WTC11 (cell line): ENCODE measurements at regions not wholly inside any gene's neighbourhood (a gene's known extent, or its start where the extent isn't known, plus 50 kb on each side); places are given as distances from the start of the nearest gene placed in this dataset.

Experiments used
- ATAC-seq: fragments of 200-7000 bp; cut with Tn5 transposase; 2 replicates; pipeline ENCODE4 v1.10.0; 2021; ENCODE audit warnings: mild to moderate bottlenecking, moderate library complexity
- CTCF ChIA-PET: fragments of 300-600 bp; sonication (Branson Sonifier 250); formaldehyde crosslinking; loops from one replicate; lab custom pipeline; 2021; ENCODE audit warnings: antibody characterized with exemption; lab: Charles Lee
- POLR2A ChIA-PET: fragments of 350-600 bp; sonication (Branson Sonifier 250); formaldehyde crosslinking; loops from one replicate; lab custom pipeline; 2021; ENCODE audit warnings: antibody characterized with exemption; lab: Charles Lee
- DNase-seq: peaks from one replicate; pipeline ENCODE4 v3.0.0; 2021; ENCODE audit warnings: low spot score
- H3K27ac Mint-ChIP-seq: 2 replicates; pipeline ENCODE4 v1.8.0; 2021; ENCODE audit warnings: mixed read lengths
- H3K27me3 Mint-ChIP-seq: 2 replicates; pipeline ENCODE4 v1.8.0; 2021; ENCODE audit warnings: low read depth, mild to moderate bottlenecking, moderate library complexity, mixed read lengths
- H3K36me3 Mint-ChIP-seq: 2 replicates; pipeline ENCODE4 v1.8.0; 2021; ENCODE audit warnings: mixed read lengths
- H3K4me1 Mint-ChIP-seq: 2 replicates; pipeline ENCODE4 v1.8.0; 2022; ENCODE audit warnings: mixed read lengths
- H3K4me3 Mint-ChIP-seq: 2 replicates; pipeline ENCODE4 v1.8.0; 2021; ENCODE audit warnings: mild to moderate bottlenecking, moderate library complexity, mixed read lengths
- H3K9me3 Mint-ChIP-seq: 2 replicates; pipeline ENCODE4 v1.8.0; 2021; ENCODE audit warnings: mixed read lengths
- GRHL2 ChIP-seq: fragments of 250-450 bp; sonication (Bioruptor Pico); IDR thresholded peaks from 2 replicates; pipeline ENCODE4 v1.8.0; 2022; ENCODE audit warnings: mild to moderate bottlenecking, moderate library complexity; ENCODE audit not compliant: insufficient replicate concordance, severe bottlenecking
- PRRX2 ChIP-seq: fragments of 250-450 bp; sonication (Bioruptor Pico); IDR thresholded peaks from 2 replicates; pipeline ENCODE4 v1.8.0; 2021; ENCODE audit warnings: mild to moderate bottlenecking
- RELA ChIP-seq: sonication (generic); formaldehyde crosslinking; IDR thresholded peaks from 2 replicates; pipeline ENCODE4 v1.8.1; 2022; ENCODE audit warnings: missing genetic modification reagents, mild to moderate bottlenecking, borderline replicate concordance
- RORB ChIP-seq: fragments of 250-450 bp; sonication (Bioruptor Pico); IDR thresholded peaks from 2 replicates; pipeline ENCODE4 v1.9.0; 2021; ENCODE audit warnings: mild to moderate bottlenecking
- SOX15 ChIP-seq: fragments of 250-450 bp; sonication (Bioruptor Pico); IDR thresholded peaks from 2 replicates; pipeline ENCODE4 v1.9.0; 2021; ENCODE audit warnings: mild to moderate bottlenecking
- TCF7 ChIP-seq: sonication (generic); formaldehyde crosslinking; IDR thresholded peaks from 2 replicates; pipeline ENCODE4 v1.8.0; 2022; ENCODE audit warnings: mild to moderate bottlenecking, low read depth, missing genetic modification reagents, moderate library complexity
- ZNF138 ChIP-seq: sonication (generic); formaldehyde crosslinking; conservative IDR thresholded peaks from 2 replicates; pipeline ENCODE4 v1.8.1; 2022; ENCODE audit warnings: mild to moderate bottlenecking, moderate library complexity, missing genetic modification reagents
- ZNF396 ChIP-seq: fragments of 250-450 bp; sonication (Bioruptor Pico); IDR thresholded peaks from 2 replicates; pipeline ENCODE4 v1.8.0; 2021; ENCODE audit warnings: mild to moderate bottlenecking, moderate library complexity, borderline replicate concordance
- ZNF423 ChIP-seq: fragments of 250-450 bp; sonication (Bioruptor Pico); IDR thresholded peaks from 2 replicates; pipeline ENCODE4 v2.1.2; 2022; ENCODE audit warnings: mild to moderate bottlenecking, moderate library complexity
- TF ChIP-seq, protein P1 (sequence below): sonication (generic); formaldehyde crosslinking; IDR thresholded peaks from 2 replicates; pipeline ENCODE4 v1.8.1; 2023; ENCODE audit warnings: mild to moderate bottlenecking, moderate library complexity, missing genetic modification reagents
- TF ChIP-seq, protein P2 (sequence below): sonication (generic); formaldehyde crosslinking; IDR thresholded peaks from 2 replicates; pipeline ENCODE4 v1.8.0; 2023; ENCODE audit warnings: missing genetic modification reagents, mild to moderate bottlenecking, borderline replicate concordance
- TF ChIP-seq, protein P3 (sequence below): sonication (generic); formaldehyde crosslinking; IDR thresholded peaks from 2 replicates; pipeline ENCODE4 v1.8.0; 2023; ENCODE audit warnings: missing genetic modification reagents
- TF ChIP-seq, protein P4 (sequence below): sonication (generic); formaldehyde crosslinking; IDR thresholded peaks from 2 replicates; pipeline ENCODE4 v1.8.1; 2022; ENCODE audit warnings: mild to moderate bottlenecking, moderate library complexity, missing genetic modification reagents
- TF ChIP-seq, protein P5 (sequence below): fragments of 250-450 bp; sonication (Bioruptor Pico); IDR thresholded peaks from 2 replicates; pipeline ENCODE4 v1.9.0; 2021; ENCODE audit warnings: mild to moderate bottlenecking, borderline replicate concordance
- TF ChIP-seq, protein P6 (sequence below): sonication (generic); formaldehyde crosslinking; IDR thresholded peaks from 2 replicates; pipeline ENCODE4 v1.8.1; 2023; ENCODE audit warnings: mild to moderate bottlenecking, missing genetic modification reagents

DNA sequence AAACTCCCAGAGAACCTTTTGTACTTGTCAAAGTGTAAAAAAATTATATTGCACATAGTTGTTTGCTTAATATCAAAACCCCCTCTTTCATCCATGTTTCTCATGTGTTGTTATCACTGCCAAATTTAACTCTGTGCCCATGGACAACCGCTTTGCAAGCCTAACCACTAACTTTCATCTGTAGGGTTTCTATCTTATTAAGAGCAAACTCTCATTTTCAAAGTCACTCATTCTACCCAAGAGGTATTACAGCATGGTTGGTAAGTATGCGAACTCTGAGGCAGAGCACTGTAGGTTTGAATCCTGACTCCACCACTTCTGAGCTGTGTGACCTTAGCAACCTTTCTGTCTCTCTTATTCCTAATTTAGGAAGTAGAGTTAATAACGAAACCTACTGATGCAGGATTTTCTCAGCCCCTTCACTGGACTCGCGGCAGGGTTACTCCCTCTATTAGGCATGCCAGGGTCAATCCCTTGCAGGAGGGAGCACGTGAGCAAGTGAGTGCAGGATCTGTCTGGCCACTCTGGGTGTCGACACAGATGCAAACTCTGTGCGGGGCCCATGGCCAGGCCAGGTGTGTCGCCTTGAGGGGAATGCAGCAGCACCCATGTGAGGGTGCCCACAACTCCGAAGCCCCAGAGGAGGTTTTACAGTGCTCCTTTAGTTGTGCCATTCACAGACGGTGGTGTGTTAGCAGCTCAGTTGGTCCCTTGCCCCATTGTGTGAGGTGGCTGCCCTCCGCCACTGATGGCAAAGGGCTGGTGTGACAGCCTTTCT lies 361.5 kb upstream of the ADGRL2 start:
- Mint-ChIP-seq H3K9me3 (peaks cover 12% of the 10 kb centered on the region), H3K27me3 (peaks cover 3% of the 10 kb centered on the region), H3K27ac (no peak overlapping the region), H3K4me3 (no peak overlapping the region), H3K4me1 (peaks cover 9% of the 10 kb centered on the region), H3K36me3 (peaks cover 12% of the 10 kb centered on the region)
- TF ChIP-seq GRHL2 (CRISPR knock-in tag) (no peak), RELA (CRISPR knock-in tag) (no peak), ZNF138 (no peak), SOX15 (no peak), TCF7 (CRISPR knock-in tag) (no peak), ZNF396 (CRISPR knock-in tag) (no peak), ZNF423 (CRISPR knock-in tag) (no peak), RORB (CRISPR knock-in tag) (no peak), PRRX2 (CRISPR knock-in tag) (no peak)
- TF ChIP-seq, protein P1, sequence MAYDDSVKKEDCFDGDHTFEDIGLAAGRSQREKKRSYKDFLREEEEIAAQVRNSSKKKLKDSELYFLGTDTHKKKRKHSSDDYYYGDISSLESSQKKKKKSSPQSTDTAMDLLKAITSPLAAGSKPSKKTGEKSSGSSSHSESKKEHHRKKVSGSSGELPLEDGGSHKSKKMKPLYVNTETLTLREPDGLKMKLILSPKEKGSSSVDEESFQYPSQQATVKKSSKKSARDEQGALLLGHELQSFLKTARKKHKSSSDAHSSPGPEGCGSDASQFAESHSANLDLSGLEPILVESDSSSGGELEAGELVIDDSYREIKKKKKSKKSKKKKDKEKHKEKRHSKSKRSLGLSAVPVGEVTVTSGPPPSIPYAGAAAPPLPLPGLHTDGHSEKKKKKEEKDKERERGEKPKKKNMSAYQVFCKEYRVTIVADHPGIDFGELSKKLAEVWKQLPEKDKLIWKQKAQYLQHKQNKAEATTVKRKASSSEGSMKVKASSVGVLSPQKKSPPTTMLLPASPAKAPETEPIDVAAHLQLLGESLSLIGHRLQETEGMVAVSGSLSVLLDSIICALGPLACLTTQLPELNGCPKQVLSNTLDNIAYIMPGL (CRISPR knock-in tag): no peak
- TF ChIP-seq, protein P2, sequence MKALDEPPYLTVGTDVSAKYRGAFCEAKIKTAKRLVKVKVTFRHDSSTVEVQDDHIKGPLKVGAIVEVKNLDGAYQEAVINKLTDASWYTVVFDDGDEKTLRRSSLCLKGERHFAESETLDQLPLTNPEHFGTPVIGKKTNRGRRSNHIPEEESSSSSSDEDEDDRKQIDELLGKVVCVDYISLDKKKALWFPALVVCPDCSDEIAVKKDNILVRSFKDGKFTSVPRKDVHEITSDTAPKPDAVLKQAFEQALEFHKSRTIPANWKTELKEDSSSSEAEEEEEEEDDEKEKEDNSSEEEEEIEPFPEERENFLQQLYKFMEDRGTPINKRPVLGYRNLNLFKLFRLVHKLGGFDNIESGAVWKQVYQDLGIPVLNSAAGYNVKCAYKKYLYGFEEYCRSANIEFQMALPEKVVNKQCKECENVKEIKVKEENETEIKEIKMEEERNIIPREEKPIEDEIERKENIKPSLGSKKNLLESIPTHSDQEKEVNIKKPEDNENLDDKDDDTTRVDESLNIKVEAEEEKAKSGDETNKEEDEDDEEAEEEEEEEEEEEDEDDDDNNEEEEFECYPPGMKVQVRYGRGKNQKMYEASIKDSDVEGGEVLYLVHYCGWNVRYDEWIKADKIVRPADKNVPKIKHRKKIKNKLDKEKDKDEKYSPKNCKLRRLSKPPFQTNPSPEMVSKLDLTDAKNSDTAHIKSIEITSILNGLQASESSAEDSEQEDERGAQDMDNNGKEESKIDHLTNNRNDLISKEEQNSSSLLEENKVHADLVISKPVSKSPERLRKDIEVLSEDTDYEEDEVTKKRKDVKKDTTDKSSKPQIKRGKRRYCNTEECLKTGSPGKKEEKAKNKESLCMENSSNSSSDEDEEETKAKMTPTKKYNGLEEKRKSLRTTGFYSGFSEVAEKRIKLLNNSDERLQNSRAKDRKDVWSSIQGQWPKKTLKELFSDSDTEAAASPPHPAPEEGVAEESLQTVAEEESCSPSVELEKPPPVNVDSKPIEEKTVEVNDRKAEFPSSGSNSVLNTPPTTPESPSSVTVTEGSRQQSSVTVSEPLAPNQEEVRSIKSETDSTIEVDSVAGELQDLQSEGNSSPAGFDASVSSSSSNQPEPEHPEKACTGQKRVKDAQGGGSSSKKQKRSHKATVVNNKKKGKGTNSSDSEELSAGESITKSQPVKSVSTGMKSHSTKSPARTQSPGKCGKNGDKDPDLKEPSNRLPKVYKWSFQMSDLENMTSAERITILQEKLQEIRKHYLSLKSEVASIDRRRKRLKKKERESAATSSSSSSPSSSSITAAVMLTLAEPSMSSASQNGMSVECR: no peak
- TF ChIP-seq, protein P3, sequence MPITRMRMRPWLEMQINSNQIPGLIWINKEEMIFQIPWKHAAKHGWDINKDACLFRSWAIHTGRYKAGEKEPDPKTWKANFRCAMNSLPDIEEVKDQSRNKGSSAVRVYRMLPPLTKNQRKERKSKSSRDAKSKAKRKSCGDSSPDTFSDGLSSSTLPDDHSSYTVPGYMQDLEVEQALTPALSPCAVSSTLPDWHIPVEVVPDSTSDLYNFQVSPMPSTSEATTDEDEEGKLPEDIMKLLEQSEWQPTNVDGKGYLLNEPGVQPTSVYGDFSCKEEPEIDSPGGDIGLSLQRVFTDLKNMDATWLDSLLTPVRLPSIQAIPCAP: no peak
- TF ChIP-seq, protein P4, sequence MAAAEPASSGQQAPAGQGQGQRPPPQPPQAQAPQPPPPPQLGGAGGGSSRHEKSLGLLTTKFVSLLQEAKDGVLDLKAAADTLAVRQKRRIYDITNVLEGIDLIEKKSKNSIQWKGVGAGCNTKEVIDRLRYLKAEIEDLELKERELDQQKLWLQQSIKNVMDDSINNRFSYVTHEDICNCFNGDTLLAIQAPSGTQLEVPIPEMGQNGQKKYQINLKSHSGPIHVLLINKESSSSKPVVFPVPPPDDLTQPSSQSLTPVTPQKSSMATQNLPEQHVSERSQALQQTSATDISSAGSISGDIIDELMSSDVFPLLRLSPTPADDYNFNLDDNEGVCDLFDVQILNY: no peak
- TF ChIP-seq, protein P5, sequence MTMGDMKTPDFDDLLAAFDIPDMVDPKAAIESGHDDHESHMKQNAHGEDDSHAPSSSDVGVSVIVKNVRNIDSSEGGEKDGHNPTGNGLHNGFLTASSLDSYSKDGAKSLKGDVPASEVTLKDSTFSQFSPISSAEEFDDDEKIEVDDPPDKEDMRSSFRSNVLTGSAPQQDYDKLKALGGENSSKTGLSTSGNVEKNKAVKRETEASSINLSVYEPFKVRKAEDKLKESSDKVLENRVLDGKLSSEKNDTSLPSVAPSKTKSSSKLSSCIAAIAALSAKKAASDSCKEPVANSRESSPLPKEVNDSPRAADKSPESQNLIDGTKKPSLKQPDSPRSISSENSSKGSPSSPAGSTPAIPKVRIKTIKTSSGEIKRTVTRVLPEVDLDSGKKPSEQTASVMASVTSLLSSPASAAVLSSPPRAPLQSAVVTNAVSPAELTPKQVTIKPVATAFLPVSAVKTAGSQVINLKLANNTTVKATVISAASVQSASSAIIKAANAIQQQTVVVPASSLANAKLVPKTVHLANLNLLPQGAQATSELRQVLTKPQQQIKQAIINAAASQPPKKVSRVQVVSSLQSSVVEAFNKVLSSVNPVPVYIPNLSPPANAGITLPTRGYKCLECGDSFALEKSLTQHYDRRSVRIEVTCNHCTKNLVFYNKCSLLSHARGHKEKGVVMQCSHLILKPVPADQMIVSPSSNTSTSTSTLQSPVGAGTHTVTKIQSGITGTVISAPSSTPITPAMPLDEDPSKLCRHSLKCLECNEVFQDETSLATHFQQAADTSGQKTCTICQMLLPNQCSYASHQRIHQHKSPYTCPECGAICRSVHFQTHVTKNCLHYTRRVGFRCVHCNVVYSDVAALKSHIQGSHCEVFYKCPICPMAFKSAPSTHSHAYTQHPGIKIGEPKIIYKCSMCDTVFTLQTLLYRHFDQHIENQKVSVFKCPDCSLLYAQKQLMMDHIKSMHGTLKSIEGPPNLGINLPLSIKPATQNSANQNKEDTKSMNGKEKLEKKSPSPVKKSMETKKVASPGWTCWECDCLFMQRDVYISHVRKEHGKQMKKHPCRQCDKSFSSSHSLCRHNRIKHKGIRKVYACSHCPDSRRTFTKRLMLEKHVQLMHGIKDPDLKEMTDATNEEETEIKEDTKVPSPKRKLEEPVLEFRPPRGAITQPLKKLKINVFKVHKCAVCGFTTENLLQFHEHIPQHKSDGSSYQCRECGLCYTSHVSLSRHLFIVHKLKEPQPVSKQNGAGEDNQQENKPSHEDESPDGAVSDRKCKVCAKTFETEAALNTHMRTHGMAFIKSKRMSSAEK (CRISPR knock-in tag): no peak
- TF ChIP-seq, protein P6, sequence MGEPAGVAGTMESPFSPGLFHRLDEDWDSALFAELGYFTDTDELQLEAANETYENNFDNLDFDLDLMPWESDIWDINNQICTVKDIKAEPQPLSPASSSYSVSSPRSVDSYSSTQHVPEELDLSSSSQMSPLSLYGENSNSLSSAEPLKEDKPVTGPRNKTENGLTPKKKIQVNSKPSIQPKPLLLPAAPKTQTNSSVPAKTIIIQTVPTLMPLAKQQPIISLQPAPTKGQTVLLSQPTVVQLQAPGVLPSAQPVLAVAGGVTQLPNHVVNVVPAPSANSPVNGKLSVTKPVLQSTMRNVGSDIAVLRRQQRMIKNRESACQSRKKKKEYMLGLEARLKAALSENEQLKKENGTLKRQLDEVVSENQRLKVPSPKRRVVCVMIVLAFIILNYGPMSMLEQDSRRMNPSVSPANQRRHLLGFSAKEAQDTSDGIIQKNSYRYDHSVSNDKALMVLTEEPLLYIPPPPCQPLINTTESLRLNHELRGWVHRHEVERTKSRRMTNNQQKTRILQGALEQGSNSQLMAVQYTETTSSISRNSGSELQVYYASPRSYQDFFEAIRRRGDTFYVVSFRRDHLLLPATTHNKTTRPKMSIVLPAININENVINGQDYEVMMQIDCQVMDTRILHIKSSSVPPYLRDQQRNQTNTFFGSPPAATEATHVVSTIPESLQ (CRISPR knock-in tag): no peak
- CTCF ChIA-PET: interaction anchor here (1.4 kb wide), 1 partner anchor 25 kb away, joined by 5 read pairs; no protein-coding TSS in a partner anchor
- POLR2A ChIA-PET: no interaction called here
- ATAC-seq: no peak
- no peak for DNase-seq
